Left kidney (tissue), 1 donor: ENCODE measurements at regions not wholly inside any gene's neighbourhood (a gene's known extent, or its start where the extent isn't known, plus 50 kb on each side); places are given as distances from the start of the nearest gene placed in this dataset.
A peak's percentile ranks its signal among the peaks of the same experiment; 100 is the strongest.

ENCODE experiments used
- DNase-seq: peaks from one replicate; pipeline ENCODE4 v3.0.0-alpha.2; 2013

DNA sequence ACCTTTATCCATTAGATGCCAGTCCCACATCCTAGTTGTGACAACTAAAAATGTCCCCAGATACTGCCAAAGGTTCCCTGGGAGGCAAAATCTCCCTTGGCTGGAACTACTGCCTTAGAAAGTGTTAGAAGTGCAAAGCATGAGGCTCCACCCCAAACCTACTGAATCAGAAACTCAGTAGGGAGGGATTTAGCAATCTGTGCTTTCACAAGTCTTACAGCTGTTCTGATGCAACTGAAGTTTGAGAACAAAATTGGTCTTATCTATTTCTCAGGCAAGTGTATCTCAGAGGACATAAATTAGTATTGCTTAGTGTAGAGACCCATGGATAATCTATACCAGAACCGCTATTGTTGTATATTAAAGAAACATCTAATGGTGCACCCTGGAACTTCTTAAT lies 70.2 kb downstream of the CLDN1 start:
- no peak for DNase-seq

DNA sequence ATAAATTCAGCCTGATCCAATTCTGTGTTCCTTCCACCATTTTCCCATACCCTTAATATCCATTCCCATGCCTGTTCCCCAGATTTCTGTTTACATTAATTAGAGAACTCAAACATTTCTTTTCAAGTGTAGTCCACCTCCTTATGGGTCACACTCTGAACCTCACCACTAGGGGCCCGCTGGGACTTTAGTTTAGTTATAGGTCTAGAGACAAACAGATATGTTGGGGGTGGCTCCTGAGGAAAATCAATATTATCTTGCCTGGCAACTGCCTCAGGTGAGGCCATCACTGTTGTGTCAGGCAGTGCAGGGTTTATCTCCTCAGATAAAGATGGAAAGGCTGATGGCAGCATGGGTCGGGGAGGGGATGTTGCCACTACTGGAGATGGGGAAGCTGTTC lies 72.8 kb downstream of the CLDN1 start:
- no peak for DNase-seq

DNA sequence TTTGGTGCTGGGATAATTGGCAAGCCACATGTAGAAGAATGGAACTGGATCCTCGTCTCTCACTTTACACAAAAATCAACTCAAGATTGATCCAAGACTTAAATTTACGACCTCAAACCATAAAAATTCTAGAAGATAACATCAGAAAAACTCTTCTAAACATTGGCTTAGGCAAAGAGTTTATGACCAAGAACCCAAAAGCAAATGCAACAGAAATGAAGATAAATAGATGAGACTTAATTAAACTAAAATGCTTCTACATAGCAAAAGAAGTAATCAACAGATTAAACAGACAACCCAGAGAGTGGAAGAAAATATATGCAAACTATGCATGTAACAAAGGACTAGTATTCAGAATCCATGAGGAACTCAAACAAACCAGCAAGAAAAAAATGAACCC lies 80.1 kb downstream of the CLDN1 start:
- DNase-seq = no peak

DNA sequence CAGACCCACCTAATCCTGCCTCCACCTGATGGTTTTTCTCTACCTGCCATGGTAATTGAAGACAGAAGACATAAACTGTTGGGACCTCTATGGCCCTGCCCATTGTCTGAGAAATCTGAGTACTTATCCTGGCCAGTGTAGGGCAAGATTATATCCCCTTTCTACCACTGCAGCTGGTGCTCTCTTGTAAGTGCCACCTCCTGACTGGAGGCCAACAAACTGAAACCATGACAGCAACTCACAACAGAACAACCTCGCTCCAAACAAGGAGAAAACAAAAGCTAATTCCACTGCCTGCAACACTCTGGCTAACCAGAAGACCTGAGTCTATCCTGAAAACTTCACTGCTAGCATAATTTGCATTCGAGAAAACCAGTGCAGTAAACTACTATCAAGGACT lies 82.9 kb downstream of the CLDN1 start:
- no peak for DNase-seq

DNA sequence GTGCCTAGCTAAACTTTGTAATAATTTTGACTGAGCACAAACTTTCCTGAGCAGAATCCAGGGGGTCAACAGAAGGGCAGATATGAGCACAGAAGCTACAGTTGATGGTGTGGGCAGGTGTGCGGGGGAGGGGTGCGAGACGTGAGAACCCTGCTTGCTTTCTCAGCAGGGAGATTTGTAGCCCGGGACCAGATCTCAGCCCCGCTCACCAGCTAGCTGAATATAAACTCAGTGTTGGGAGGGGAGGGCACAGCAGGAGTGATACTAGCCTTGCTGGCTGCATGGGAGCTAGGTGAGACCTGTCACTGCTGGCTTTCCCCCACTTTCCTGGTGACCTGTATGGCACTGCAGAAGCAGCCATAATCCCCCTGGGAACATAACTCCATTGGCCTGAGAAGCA lies 83.4 kb downstream of the CLDN1 start:
- no peak for DNase-seq

DNA sequence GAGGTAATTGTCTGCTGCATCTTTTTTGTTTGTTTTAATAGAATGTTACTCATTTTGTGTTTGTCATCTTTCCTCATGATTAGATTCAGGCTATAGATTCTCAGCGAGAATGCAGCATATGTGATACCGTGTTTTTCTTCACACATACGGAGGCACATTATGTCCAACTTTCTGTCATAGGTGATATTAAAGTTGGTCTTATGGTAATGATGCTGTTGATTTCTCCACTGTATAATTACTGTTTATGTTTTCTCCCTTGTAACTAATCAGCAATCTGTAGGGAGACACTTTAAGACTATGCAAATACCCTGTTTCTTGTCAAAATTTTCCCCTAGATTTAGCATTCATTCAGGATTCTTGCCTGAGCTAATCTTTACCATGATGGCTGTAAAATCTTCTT lies 87.6 kb downstream of the CLDN1 start:
- DNase-seq = no peak

DNA sequence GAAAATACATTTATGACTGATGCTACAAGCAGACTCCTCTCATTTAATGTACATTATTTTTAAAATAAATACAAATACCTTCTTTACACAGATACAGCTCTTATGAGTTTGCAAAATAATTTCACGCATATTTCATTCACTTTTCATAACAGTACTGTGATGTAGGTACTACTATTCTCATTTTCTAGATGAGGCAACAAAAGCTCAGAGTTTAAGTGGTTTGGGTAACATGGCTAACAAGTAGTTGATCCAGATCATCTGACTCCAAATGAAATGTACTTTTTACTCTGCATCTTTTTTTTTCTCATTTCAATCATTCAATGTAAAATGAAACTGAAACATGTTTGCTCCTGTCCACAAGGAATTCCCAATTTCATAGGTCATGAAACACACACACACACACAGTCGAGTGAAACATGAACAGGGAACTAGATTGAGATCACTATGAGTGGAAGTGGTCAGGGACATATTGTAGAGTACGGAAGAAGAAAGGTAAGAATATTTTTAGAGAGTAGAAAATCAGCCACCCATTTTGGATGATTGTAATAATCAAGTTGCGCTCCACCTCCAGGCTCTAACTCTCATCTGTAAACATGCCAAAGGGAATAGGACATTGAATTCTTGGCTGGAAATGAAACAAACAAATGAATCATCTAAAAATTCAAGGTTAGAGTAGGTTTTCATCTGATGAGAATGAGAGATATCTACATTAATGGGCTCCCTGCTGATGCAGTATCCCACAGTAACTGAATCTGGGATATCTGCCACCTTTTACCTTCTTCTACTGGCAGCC lies 92.4 kb downstream of the CLDN1 start:
- DNase-seq = no peak

DNA sequence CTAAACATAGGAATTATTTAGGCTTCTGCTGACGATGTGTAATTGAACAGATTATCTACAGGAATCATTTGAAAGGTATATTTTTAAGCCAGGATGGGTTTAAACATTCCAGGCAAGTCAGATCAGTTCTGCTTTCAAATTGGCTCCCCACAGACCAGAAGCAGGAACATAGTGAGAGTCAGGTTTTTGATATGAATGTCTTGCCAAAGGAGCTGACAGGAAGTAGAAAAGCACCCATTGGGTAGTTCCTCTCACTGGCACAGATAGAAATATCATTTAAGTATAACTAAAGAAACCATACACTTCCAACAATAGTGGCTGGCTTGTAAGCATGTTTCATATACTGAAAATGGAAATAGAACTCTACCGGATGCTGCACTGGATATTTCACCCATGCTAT lies 95.2 kb downstream of the CLDN1 start:
- no peak for DNase-seq

DNA sequence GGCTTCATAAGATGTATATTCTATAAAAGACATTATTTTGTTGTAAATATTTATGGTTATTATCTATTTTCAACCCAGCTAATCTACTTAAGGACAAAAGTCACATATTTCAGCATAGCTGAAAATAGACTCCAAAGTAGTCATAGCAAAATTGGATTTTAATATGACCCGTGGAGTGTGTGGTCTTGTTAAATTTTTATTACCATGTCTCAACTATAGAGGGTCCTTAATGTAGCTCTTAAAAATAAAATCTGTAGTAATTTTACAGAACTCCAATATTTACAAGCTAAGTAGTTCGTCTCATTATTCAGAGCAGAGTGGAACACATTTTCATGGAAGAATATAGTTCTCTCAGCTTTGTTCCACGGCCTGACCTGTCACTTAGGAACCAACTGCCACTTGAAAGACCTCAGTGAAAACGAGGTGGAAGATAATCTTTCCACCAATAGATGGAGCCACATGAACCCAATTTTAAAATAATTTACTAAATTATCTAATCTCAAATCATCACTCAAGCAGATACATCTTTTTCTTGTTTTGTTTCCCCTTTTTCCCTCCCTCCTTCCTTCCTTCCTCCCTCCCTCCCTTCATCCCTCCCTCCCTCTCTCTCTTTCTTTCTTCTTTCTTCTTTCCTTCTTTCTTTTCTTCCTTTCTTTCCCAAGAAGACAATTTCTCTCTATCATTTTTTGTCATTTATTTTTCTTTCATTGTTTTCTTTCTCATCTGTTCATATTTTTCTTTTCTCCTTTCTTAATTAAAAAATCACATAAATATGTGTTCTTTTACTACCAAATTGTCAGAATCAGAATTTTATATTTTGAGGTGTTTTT lies 97.2 kb downstream of the CLDN1 start:
- DNase-seq = peak; percentile 30

DNA sequence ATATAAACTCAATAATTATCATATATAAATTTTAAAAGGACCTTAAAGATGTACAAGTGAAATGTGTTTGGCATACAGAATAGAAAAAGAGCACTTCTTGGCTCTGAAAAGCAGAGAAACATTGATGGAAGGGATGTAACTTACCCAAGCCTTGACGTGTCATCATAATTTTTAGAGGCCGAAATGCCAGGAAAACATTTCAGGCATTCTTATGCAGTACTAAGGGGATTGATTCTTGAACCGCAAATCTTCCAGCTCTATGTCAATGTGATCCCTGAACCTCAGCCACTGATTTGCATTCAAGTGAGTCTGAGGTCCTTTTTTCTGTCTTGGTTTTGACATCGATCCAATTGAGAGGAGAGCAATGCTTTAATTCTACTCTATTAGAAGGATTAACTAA lies 97.8 kb downstream of the CLDN1 start:
- DNase-seq = no peak

DNA sequence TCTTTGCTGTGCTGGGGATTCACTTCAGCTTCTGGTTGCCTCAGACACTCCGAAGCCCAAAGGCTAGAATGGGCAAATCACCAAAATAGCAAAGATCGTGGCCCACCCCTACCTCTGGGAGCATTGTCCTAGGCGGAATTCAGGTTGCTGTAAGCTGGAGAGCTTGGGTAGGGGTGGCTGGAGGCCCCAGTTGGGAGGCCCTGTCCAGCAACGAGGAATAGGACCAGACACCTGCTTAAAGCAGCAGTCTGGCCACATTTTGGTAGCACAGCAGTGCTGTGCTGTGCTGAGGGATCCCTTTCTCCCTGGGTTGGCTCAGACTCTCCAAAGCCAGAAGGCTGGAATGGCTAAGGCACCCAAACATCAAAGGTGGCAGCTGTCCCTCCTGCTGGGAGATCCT lies 99.3 kb downstream of the CLDN1 start:
- no peak for DNase-seq

DNA sequence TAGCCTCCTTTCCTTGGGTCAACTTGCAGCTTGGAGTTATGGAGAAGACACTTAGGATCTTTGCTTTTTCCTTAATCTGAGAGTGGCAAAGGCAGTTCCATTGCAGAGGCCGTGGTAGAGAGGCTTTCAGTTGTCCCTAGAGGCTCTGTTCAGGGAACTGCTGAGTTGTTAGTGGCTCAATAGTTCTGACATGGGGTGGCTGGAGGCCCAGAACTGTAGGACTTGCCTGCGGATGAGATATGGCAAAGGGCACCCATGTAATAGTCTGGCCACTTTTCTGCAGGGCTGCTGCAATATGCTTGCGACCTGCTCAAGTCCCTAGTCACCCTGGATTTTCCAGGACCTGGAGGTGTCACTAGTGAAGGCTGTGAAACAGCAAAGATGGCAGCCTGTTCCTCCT lies 99.9 kb downstream of the CLDN1 start:
- no peak for DNase-seq

DNA sequence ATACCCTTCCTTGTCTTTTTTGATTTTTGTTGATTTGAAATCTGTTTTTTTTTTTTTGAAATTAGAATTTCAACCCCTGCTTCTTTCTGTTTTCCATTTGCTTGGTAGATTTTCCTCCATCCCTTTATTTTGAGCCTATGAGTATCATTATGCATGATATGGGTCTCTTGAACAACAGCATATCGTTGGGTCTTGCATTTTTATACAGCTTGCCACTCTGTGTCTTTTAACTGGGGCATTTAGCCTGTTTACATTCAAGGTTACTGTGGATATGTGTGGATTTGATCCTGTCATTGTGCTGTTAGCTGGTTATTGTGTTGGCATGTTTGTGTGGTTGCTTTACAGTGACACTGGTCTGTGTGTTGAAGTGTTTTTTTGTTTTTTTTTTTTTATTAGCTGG lies 99.7 kb upstream of the P3H2 start:
- DNase-seq = no peak

DNA sequence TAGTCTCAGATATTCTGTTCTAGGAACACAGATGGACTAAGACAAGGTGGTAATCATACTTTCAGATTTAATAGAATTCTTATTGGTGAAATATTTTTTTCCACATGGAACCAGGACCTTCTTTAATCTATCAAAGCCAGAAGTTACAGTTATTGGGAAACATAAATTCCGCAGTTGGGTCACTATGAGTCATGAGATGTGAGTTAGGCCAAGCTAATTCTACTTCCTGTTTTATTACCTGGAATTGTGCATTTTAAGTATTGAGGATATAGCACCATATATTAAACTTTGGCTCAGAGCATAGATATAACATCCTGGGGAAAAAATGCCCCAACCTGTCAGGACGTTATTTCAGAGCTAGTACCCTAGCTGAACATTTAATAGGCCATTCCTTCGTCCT lies 96.4 kb upstream of the P3H2 start:
- DNase-seq = no peak

DNA sequence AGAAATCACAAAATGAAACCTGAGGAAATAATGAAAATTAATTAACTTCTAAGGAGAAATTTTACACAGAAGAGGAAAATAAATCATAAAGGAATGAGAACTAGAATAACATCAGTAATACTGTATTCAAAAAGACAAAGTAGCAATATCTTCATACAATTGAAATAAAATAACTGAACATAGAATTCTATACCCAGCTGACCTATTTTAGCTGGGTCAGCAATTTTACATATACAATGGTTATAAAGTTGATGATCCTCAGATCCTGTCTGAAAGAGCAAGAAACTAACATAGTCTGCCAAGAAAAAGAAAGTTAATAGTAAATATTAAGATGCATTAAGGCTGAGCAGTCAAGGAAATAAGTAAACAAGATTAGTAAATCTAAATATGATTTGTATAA lies 93.0 kb upstream of the P3H2 start:
- no peak for DNase-seq

DNA sequence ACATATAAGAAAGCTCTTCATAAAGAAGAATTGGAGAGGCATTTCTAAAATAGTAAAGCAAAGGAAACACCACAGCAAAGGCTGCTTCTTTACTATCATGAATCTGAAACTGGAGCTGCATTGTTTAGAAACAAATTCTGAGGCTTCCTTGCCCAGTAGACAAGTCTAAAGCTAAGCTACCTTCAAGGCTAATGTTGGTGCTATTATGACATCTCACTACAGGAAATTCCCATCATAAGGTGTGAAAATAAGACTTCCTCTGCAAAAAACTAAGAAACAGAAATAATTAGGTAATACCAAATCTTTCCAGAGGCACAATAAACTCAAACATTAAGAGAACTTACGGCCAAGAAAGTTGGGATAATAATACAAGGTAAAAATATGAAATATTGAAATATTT lies 89.9 kb upstream of the P3H2 start:
- DNase-seq = no peak

DNA sequence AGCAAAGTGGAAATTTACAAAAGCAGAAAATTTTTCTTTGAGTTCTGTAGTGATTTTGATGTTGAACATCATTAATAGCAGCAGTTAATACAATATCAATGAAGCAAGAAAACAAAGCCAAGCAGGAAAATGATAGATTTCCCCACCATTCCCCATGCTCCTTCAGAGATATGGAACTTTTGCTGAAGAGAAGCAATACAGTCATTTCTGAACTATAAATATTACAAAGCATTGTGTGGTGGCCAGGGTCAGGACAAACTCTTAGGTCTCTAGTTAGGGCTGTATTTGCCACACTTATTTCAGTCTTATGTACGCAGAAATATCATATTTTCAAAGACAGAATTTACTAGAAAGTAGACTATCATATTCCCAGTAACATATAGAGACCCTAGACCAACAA lies 88.8 kb upstream of the P3H2 start:
- DNase-seq = no peak

DNA sequence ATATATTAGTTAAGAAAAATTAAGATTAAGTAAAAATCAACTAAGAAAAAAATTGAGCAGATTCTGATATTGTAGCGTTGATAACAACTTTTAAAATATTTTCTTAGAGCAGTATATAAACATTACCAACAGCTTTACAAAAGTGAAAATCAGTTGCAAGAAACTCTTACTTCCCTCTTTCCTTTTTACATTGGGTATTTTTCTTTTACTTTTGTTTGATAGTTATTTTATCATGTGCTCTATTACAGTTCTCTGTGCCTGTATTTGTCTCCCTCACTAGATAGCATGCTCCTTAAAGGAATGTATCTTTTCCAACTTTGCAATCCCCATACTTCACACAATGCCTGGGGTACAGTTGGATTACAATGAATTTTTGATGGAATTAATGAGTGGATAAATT lies 87.5 kb upstream of the P3H2 start:
- DNase-seq = no peak

DNA sequence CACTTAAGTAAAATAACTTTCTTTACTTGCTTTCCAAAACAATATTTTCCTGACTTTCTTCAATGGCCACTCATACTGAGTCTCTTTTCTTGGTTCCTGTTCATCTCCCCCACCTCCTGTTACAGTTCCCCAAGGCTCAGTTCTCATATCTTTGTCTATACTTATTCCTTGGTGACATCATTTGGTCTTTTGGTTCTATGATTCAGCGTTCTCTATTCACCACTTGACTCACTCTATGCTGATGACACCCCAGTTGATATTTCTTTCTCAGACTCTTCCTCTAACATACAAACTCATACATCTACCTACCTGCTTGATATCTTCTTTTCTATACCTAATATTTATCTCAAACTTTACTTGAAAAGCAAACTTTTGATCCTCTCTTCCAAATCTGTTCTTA lies 85.0 kb upstream of the P3H2 start:
- no peak for DNase-seq

DNA sequence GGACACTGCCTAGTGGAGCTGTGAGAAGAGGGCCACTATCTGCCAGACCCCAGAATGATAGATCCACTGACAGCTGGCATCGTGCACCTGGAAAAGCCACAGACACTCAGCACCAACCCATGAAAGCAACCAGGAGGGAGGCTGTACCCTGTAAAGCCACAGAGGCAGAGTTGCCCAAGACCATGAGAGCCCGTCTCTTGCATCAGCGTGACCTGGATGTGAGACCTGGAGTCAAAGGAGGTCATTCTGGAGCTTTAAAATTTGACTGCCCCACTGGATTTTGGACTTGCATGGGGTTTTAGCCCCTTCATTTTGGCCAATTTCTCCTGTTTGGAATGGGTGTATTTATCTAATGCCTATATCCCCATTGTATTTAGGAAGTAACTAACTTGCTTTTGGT lies 83.5 kb upstream of the P3H2 start:
- no peak for DNase-seq

DNA sequence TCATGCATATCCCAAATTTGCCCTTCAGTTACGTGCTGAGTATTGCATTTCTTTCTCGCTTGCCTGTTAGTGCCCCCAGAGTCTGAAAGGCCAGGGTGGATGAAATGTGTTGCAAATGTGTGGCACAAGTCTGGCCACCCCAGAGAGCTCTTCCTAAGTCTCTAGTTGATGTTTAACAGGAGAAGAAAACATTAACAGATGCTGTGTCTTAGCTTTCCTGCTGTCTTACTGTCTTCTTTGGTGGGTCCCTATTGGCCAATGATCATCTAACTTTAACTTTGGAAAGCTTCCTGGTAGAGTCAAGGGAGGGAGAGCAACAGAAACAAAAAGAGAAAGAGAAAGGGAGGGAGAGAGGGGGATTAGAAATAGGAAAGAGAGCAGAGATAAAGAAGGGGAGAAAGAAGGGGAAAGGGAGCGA lies 76.7 kb upstream of the P3H2 start:
- DNase-seq = peak; percentile 39

DNA sequence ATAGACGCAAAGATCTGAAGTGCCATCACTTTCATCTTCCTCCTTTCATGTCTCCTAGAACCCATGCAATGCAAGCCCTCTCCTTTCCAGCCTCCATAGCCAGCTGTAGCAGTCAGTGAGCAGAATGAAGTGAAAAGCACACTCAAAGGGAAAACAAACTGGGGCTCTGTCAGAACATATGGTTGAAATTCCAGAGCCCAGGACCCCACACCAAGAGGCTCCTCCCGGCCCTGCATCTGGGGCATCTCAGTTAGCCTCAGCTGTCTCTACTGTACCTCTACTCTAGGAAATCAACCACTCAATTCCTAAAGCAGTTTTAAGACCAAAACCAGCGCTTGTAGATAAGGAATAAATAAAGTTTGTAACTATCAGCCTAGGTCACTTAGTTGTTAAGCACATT lies 73.8 kb upstream of the P3H2 start:
- DNase-seq = no peak

DNA sequence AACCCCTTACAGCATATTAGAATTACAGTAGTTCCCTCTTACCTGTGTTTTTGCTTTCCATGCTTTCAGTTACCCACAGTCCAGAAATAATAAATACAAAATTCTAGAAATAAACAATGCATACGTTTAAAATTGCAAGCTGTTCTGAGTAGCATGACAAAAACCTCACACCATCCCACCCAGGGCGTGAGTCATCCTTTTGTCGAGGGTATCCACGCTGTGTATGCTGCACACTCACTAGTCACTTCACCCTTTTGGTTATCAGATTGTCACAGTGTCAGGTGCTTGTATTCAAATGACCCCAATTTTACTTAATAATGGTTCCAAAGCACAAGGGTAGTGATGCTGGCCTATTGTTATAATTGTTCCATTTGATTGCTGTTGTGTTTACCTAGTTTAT lies 72.5 kb upstream of the P3H2 start:
- DNase-seq = no peak

DNA sequence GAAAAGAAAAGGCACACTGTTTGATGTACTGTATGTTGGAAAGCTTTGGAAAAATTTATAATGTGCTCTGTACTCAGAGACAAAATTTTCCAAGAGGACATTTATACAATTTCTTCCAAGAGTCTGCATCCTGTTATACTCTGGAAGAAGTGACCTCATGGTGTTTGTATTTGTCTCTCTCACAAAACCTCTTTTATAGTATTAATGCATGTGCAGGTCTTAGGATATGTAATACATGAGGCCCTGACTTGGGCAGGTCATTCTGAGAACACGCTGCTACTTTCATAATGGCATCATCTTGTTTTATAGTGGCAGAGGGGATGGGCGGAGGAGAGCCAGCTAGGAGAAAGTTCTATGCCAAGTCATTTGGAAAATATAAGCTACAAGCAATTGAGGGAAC lies 72.0 kb upstream of the P3H2 start:
- no peak for DNase-seq
